Tibial artery (tissue), 4 donors: ENCODE measurements at regions not wholly inside any gene's neighbourhood (a gene's known extent, or its start where the extent isn't known, plus 50 kb on each side); places are given as distances from the start of the nearest gene placed in this dataset.

ENCODE experiments used
- DNase-seq, 2 donors: peaks; one replicate each; pipeline ENCODE4 v3.0.0-alpha.2; 2019
- H3K27ac ChIP-seq, 2 donors: fragments of 200-600 bp; sonication (generic) in 1 of 2; 1 replicate in 1 of 2; 2 replicates in 1 of 2; pipeline ENCODE4 v1.5.1; 2018 to 2019; ENCODE audit warnings: mild to moderate bottlenecking in 1 of 2
- H3K27me3 ChIP-seq, 2 donors: fragments of 200-600 bp; sonication (generic) in 1 of 2; one replicate each; pipeline versions ENCODE4 v1.5.1 to v1.6.0; 2016 to 2019
- H3K36me3 ChIP-seq, 3 donors: fragments of 200-600 bp; sonication (generic) in 2 of 3; one replicate each; pipeline ENCODE4 v1.5.1; 2016 to 2019; ENCODE audit warnings: mild to moderate bottlenecking in 2 of 3
- H3K4me1 ChIP-seq, 4 donors: fragments of 200-600 bp; sonication (generic) in 2 of 4; 1 replicate in 3 of 4; 2 replicates in 1 of 4; pipeline ENCODE4 v1.5.1; 2016 to 2019
- H3K4me3 ChIP-seq, 2 donors: fragments of 200-600 bp; sonication (generic) in 1 of 2; 1 replicate in 1 of 2; 2 replicates in 1 of 2; pipeline ENCODE4 v1.5.1; 2018 to 2019; ENCODE audit warnings: mild to moderate bottlenecking in 2 of 2
- H3K9me3 ChIP-seq, 3 donors: fragments of 200-600 bp; sonication (generic) in 1 of 3; one replicate each; pipeline ENCODE4 v1.5.1; 2016 to 2019
- intact Hi-C: fragments of 100-400 bp; cut with DNase I; formaldehyde crosslinking; loops from one replicate; pipeline ENCODE4 v1.15.0; 2023; ENCODE audit warnings: low total_unique reads
- TF ChIP-seq, protein P1 (sequence below), 2 experiments: fragments of 200-600 bp in 1 of 2; fragments of 450-650 bp in 1 of 2; IDR thresholded peaks; one replicate each; pipeline ENCODE4 v1.5.1; 2017 to 2019; ENCODE audit warnings: antibody characterized with exemption in 2 of 2, mild to moderate bottlenecking in 1 of 2, moderate library complexity in 1 of 2

DNA sequence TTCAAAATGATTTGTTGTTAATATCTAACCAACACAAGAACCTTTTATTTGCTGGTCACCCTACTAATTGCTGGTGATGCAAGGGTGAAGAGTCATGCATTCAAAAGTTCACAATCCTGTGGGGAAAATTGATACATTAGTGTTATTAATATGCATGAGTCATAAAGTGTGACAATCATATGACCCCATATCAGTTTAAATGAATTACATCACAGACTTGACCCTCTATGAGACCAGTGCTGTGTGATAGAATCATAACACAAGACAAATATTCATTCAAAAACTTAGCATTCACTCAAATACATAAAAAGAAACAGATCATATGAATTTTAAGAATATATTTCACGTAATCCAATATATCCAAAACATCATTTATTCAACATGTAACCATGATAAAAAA is 304.6 kb upstream of the CDH12 start:
- H3K27ac ChIP-seq = no peak overlapping the region
- no peaks in the 10 kb centered on the region for H3K9me3 ChIP-seq
- DNase-seq = no peak
- H3K27me3 ChIP-seq = no peaks in the 10 kb centered on the region
- no peak overlapping the region for H3K4me3 ChIP-seq
- no peaks in the 10 kb centered on the region for H3K36me3 ChIP-seq
- intact Hi-C loops = no loop called here
- H3K4me1 ChIP-seq = no peaks in the 10 kb centered on the region
- TF ChIP-seq, protein P1, sequence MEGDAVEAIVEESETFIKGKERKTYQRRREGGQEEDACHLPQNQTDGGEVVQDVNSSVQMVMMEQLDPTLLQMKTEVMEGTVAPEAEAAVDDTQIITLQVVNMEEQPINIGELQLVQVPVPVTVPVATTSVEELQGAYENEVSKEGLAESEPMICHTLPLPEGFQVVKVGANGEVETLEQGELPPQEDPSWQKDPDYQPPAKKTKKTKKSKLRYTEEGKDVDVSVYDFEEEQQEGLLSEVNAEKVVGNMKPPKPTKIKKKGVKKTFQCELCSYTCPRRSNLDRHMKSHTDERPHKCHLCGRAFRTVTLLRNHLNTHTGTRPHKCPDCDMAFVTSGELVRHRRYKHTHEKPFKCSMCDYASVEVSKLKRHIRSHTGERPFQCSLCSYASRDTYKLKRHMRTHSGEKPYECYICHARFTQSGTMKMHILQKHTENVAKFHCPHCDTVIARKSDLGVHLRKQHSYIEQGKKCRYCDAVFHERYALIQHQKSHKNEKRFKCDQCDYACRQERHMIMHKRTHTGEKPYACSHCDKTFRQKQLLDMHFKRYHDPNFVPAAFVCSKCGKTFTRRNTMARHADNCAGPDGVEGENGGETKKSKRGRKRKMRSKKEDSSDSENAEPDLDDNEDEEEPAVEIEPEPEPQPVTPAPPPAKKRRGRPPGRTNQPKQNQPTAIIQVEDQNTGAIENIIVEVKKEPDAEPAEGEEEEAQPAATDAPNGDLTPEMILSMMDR (IDR thresholded peaks at IDR 0.05) = no peak

DNA sequence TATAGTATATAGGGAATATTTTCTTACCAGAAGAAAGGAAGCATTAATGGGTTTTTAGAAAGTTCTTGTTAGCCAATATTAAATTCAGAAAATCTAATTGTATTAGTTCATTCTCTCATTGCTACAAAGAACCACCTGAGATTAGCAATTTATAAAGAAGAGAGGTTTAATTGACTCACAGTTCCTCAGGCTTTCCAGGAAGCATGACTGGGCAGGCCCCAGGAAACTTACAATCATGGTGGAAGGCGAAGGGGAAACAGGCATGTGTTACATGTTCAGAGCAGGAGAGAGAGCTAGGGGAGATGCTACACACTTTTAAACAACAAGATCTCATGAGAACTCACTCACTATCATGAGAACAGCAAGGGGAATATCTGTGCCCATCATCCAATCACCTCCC is 304.0 kb upstream of the CDH12 start:
- Histone ChIP-seq H3K36me3 (no peaks in the 10 kb centered on the region), H3K4me1 (no peaks in the 10 kb centered on the region), H3K27me3 (no peaks in the 10 kb centered on the region), H3K4me3 (no peak overlapping the region), H3K9me3 (no peaks in the 10 kb centered on the region), H3K27ac (no peak overlapping the region)
- TF ChIP-seq, protein P1 (IDR thresholded peaks at IDR 0.05) = no peak
- no peak for DNase-seq
- intact Hi-C loops = no loop called here

DNA sequence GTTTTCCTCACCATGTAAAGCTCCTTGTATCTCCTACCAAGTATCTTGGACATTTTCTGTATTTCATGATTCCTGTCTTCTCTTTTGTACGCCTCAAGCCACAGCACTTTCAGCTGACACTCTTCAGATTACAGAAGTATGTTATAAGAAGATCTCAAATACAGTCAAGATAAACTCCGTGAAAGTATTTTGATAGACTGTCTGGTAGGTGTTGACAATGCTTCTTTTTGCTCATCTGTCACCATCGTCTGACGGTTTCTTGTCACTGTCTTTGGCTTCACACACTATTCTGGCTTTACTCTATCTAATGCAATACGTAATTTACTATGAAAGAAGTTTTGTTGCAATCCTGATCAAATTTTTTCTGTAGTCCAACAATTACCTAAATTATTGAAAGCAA is 294.5 kb upstream of the CDH12 start:
- no peak overlapping the region for H3K27ac ChIP-seq
- no peak for DNase-seq
- H3K27me3 ChIP-seq = no peaks in the 10 kb centered on the region
- H3K4me1 ChIP-seq = no peaks in the 10 kb centered on the region
- TF ChIP-seq, protein P1 (IDR thresholded peaks at IDR 0.05) = no peak
- H3K36me3 ChIP-seq = no peaks in the 10 kb centered on the region
- H3K9me3 ChIP-seq = peaks cover 0 to 4% (median 0%) of the 10 kb centered on the region in 3 donors
- intact Hi-C loops = no loop called here
- H3K4me3 ChIP-seq = no peak overlapping the region

DNA sequence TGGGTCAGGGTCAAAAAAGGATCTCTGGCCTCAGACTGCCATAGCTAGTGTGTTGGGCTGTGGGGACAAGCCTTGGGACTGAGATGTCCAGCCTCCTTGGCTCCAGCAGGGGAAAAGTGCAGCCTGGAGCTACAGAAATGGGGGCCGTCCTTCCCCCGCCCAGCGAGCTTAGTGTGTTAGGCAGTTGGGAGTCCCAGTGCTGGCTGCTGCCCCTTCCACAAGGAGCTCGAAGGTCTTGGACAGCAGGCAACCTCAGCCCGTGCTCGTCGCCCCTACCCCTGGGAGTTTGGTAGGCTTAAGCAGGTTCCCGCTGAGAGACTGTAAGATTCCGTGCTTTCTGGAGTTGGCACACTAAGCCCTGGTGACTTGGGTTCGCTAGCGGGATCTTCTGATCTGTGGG is 293.0 kb upstream of the CDH12 start:
- no peak for DNase-seq
- Histone ChIP-seq H3K4me3 (no peak overlapping the region), H3K27me3 (no peaks in the 10 kb centered on the region), H3K27ac (no peak overlapping the region), H3K9me3 (peaks cover 0 to 4% (median 0%) of the 10 kb centered on the region in 3 donors), H3K4me1 (no peaks in the 10 kb centered on the region), H3K36me3 (no peaks in the 10 kb centered on the region)
- intact Hi-C loops = no loop called here
- TF ChIP-seq, protein P1 (IDR thresholded peaks at IDR 0.05) = no peak

DNA sequence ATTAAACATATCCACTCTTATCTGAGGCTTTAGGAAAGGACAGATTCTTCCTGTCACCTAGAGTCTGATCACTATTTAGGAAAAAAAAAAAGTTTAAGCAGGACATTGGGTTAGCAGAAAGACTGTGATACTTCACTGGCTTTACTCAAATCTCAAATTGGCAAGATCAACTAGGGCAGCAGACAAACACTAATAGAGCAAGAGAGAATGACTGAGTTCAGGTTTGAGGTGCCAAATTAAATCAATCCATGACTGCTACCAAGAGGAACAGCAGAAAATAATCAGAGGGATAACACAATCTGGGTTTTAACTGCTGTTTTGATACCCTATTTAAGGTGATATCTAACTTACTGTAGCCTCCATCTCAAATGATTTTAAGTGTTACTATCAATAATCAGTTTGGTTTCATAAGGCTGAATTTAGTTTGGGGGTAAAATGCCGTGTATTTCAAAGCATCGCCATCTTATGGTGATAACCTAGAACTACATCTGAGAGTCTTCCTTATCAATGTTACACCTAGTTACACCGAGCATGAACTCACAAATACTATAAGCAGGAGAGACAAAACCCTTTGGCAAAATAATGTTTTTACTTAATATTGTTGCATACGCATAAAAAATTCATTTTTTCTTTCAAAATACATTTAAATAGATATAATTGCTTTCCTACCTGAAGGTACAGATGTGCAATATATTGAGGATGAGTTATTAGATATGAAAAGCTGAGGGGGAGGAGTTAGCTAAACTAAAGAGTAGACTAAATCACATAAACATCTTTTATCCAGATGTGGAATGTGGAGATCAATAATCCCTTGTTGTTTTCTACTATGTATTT is 286.4 kb upstream of the CDH12 start:
- no peak overlapping the region for H3K27ac ChIP-seq
- no peak overlapping the region for H3K4me3 ChIP-seq
- TF ChIP-seq, protein P1 (IDR thresholded peaks at IDR 0.05) = no peak
- no peaks in the 10 kb centered on the region for H3K36me3 ChIP-seq
- intact Hi-C loops = no loop called here
- H3K9me3 ChIP-seq = no peaks in the 10 kb centered on the region
- no peaks in the 10 kb centered on the region for H3K27me3 ChIP-seq
- no peak for DNase-seq
- no peaks in the 10 kb centered on the region for H3K4me1 ChIP-seq
